OCI-LY1 (cell line): ENCODE measurements at regions not wholly inside any gene's neighbourhood (a gene's known extent, or its start where the extent isn't known, plus 50 kb on each side); places are given as distances from the start of the nearest gene placed in this dataset.

Source experiments
- CTCF ChIP-seq: fragments of 200-600 bp; sonication (generic), shearing (Covaris generic); IDR thresholded peaks from 2 replicates; pipeline ENCODE4 v1.5.1; 2017; ENCODE audit warnings: mild to moderate bottlenecking, antibody characterized with exemption, low read length, moderate library complexity, mixed read lengths
- EZH2 ChIP-seq: fragments of 200-600 bp; sonication (generic), shearing (Covaris generic); IDR thresholded peaks from 2 replicates; pipeline ENCODE4 v1.8.0; 2017; ENCODE audit warnings: borderline replicate concordance, mixed run types, mild to moderate bottlenecking, antibody characterized with exemption, low read length, moderate library complexity, mixed read lengths

- TF ChIP-seq CTCF (no peak), EZH2 (no peak)
Observed at GRCh38 chr4:64897683-64898082, 488.4 kb upstream of the TECRL start.
